WERI-Rb-1 (cell line): ENCODE measurements at regions not wholly inside any gene's neighbourhood (a gene's known extent, or its start where the extent isn't known, plus 50 kb on each side); places are given as distances from the start of the nearest gene placed in this dataset.

ENCODE experiments used
- DNase-seq: peaks from one replicate; pipeline ENCODE4 v3.0.0-alpha.2; 2020
- H3K27ac ChIP-seq: fragments of 250-450 bp; sonication (Bioruptor Pico); 2 replicates; pipeline ENCODE4 v1.5.1; 2020; ENCODE audit warnings: mild to moderate bottlenecking, moderate library complexity
- H3K27me3 ChIP-seq: fragments of 250-450 bp; sonication (Bioruptor Pico); 2 replicates; pipeline ENCODE4 v1.5.1; 2021; ENCODE audit warnings: mild to moderate bottlenecking, low read depth, moderate library complexity; ENCODE audit not compliant: insufficient read depth, severe bottlenecking
- H3K36me3 ChIP-seq: fragments of 250-450 bp; sonication (Bioruptor Pico); 2 replicates; pipeline ENCODE4 v1.5.1; 2020; ENCODE audit warnings: mild to moderate bottlenecking, moderate library complexity
- H3K4me3 ChIP-seq: 2 replicates; pipeline ENCODE4 v1.5.1; 2011; ENCODE audit warnings: low read depth, mild to moderate bottlenecking, control low read depth, low read length
- H3K9me3 ChIP-seq: fragments of 250-450 bp; sonication (Bioruptor Pico); 2 replicates; pipeline ENCODE4 v1.5.1; 2021; ENCODE audit warnings: mild to moderate bottlenecking, moderate library complexity; ENCODE audit not compliant: severe bottlenecking
- TF ChIP-seq, protein P1 (sequence below): IDR thresholded peaks from 2 replicates; pipeline ENCODE4 v1.5.1; 2011; ENCODE audit warnings: low read depth, mild to moderate bottlenecking, control low read depth, inconsistent platforms, low read length

DNA sequence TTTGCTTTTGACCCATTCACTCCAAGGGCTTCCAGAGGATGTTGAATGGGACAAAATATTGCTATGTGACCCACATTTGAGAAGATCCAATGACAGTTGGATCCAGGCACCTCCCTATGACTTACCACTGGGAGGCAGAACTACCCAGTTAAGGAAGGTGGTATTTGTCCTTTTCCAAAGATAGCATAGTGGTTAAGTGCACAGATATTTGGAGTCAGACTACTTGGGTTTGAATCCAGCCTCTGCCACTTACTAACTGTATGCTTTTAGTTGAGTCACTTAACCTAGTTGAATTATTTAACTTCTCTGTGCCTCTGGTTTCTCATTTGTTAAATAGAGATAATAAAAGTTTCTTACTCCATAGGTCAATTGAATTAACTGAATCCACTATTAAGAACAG is 74.5 kb upstream of the PALM2AKAP2 start:
- Histone ChIP-seq H3K9me3 (peaks cover 3% of the 10 kb centered on the region), H3K27ac (no peak overlapping the region), H3K4me3 (no peak overlapping the region), H3K36me3 (no peaks in the 10 kb centered on the region), H3K27me3 (peaks cover 74% of the 10 kb centered on the region)
- TF ChIP-seq, protein P1, sequence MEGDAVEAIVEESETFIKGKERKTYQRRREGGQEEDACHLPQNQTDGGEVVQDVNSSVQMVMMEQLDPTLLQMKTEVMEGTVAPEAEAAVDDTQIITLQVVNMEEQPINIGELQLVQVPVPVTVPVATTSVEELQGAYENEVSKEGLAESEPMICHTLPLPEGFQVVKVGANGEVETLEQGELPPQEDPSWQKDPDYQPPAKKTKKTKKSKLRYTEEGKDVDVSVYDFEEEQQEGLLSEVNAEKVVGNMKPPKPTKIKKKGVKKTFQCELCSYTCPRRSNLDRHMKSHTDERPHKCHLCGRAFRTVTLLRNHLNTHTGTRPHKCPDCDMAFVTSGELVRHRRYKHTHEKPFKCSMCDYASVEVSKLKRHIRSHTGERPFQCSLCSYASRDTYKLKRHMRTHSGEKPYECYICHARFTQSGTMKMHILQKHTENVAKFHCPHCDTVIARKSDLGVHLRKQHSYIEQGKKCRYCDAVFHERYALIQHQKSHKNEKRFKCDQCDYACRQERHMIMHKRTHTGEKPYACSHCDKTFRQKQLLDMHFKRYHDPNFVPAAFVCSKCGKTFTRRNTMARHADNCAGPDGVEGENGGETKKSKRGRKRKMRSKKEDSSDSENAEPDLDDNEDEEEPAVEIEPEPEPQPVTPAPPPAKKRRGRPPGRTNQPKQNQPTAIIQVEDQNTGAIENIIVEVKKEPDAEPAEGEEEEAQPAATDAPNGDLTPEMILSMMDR = no peak
- no peak for DNase-seq

DNA sequence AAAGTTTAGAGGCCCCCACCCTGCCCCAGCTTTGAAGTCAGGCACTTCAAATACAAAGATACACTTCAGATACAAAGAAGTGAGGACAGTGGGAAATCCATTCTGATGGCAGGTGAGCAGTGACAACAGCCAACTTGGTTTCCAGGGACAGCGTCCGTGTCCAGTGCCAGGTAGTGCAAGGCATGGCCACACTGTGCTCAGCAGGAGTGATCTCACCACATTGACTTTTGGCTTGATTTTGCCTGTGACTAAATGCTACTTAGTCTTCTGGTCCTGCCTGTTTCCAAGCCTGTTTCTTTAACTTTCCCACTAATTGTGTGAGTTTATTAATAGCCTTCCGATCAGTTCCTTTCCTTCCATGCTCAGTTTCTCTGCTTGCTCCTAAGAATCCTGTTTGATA is 72.6 kb upstream of the PALM2AKAP2 start:
- DNase-seq = no peak
- Histone ChIP-seq H3K4me3 (no peak overlapping the region), H3K27me3 (peaks cover 87% of the 10 kb centered on the region), H3K27ac (no peak overlapping the region), H3K36me3 (no peaks in the 10 kb centered on the region), H3K9me3 (no peaks in the 10 kb centered on the region)
- TF ChIP-seq, protein P1 = no peak

DNA sequence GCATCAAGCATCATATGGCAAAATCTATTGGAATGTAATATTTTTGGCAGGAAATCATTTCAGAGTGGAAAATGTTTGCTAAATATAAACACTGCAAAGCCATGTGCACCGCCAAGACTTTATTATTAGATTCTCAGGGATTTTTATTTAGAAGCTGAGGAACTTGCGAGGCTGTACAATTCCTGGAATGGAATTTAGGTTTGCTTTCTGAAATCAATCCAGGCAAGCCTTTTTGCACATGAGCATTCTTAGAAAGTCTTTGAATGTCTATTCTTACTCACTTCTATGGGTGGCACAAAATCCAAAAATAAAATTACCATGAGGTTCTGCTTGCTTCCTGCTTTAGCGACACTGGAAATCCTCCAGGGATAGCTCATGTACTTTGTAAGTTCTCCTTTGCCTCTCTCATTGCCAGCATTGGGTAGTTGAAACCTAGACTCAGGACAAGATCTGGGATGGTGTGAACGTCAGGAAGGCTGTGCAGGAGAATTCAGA is 71.5 kb upstream of the PALM2AKAP2 start:
- TF ChIP-seq, protein P1 = no peak
- Histone ChIP-seq H3K27me3 (peaks cover 96% of the 10 kb centered on the region), H3K27ac (no peak overlapping the region), H3K9me3 (no peaks in the 10 kb centered on the region), H3K4me3 (no peak overlapping the region), H3K36me3 (no peaks in the 10 kb centered on the region)
- DNase-seq = no peak

DNA sequence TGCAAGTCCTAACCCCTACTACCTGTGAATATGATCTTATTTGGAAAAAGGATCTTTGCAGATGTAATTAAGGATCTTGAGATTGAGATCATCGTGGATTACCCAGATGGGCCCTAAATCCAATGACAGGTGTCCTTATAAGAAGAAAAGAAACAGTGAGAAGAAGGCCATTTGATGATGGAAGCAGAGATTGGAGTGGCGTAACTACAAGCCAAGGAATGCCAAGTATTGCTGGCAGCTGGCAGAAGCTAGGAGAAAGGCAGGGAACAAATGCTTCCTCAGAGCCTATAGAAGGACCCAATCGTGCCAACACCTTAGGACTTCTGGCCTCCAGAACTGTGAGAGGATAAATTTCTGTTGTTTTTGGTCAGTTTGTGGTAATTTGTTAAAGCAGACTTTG is 70.1 kb upstream of the PALM2AKAP2 start:
- TF ChIP-seq, protein P1 = no peak
- Histone ChIP-seq H3K36me3 (no peaks in the 10 kb centered on the region), H3K4me3 (no peak overlapping the region), H3K9me3 (no peaks in the 10 kb centered on the region), H3K27ac (no peak overlapping the region), H3K27me3 (peaks cover 93% of the 10 kb centered on the region)
- no peak for DNase-seq

DNA sequence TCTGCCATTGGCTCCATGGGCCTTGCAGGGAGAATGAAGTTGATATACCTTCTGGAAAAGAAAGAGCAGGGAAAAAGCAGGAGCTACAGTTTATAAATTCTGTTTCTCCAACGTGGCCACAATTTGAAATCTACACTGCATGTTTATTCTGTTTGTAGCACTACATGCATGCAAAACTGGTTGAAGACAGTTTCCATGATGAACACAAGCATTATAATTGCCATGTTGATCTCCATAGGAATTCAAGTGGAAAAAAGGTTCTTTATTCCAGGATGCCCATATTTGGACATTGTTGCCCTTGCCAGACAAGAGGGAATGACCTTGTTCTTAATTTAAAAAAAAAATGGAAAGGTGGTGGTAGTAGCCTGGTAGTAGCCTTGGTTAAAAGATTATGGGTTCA is 69.2 kb upstream of the PALM2AKAP2 start:
- peaks cover 91% of the 10 kb centered on the region for H3K27me3 ChIP-seq
- no peaks in the 10 kb centered on the region for H3K9me3 ChIP-seq
- no peak overlapping the region for H3K27ac ChIP-seq
- H3K4me3 ChIP-seq = no peak overlapping the region
- DNase-seq = no peak
- TF ChIP-seq, protein P1 = no peak
- no peaks in the 10 kb centered on the region for H3K36me3 ChIP-seq

DNA sequence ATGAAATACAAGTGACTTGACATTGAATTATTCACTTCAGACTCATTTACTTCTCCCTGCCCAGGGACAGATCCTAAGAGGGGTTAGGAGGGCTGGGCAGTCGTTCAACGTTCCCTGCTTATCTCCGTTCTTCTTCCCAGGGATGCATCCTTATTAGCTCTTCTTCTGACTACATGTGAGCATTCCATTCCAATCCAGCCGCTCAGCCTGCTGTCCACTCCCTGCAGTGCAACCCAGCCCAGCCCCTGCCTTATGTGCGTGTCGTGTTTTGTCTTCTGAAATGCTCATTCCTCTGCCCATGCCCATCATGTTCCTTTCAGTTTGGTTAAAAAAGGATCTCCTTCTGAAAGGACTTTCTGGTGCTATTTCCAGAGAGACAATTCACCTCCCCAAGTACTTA is 64.7 kb upstream of the PALM2AKAP2 start:
- H3K9me3 ChIP-seq = no peaks in the 10 kb centered on the region
- peaks cover 85% of the 10 kb centered on the region for H3K27me3 ChIP-seq
- no peaks in the 10 kb centered on the region for H3K36me3 ChIP-seq
- no peak for DNase-seq
- no peak overlapping the region for H3K27ac ChIP-seq
- TF ChIP-seq, protein P1 = no peak
- H3K4me3 ChIP-seq = no peak overlapping the region
